HG03558 (cell line): ENCODE measurements at regions not wholly inside any gene's neighbourhood (a gene's known extent, or its start where the extent isn't known, plus 50 kb on each side); places are given as distances from the start of the nearest gene placed in this dataset.

Source experiments
- ATAC-seq: cut with Tn5 transposase; IDR thresholded peaks from one replicate; pipeline ENCODE4 v1.9.1; 2021; ENCODE audit warnings: moderate number of reproducible peaks; ENCODE audit not compliant: unreplicated experiment; ENCODE audit errors: extremely low read depth

GRCh38 chr10:78772986-78773530 lies 295.7 kb upstream of the ZMIZ1 start:
- no peak for ATAC-seq

DNA sequence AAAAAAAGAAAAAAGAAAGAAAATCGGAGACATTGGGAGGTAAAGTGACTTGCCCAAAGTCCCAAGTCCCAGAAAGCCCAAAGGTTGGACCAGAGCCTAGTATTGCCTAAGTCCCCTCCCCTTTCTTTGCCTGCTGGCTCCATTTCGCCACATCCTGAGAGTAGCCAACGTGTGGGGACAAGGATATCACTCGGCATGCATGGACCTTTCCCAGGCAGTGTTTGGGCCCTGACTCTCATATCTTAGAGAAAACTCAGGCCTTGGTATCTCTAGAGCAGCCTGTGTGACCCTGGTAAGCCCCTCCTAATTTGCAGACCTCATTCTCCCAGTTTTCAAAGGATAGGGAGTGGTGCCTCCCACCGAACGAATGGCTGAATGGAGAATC lies 294.2 kb upstream of the ZMIZ1 start:
- ATAC-seq, result no peak

- no peak for ATAC-seq
Observed at GRCh38 chr10:78774999-78775711, 293.6 kb upstream of the ZMIZ1 start.

- no peak for ATAC-seq
Observed at GRCh38 chr10:78775891-78776290, 292.9 kb upstream of the ZMIZ1 start.

DNA sequence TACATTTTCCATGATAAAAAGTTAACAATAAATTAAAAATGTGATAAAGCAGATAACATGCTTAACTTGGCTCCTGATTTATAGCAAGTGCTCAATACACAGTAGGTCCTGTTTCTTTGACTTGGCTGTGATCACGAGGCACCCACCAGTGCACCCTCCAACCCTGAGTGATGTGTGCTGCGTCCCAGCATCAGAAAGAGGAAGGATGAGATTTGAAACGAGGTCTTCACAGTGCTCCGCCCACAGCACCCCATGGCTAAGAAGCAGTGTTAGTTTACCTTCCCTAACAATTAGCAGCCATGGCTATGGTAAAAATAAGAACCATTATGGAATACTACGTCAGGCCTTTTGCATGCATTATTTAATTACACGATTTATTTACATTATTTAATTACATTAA lies 292.0 kb upstream of the ZMIZ1 start:
- no peak for ATAC-seq

GRCh38 chr10:78777466-78777865 lies 291.3 kb upstream of the ZMIZ1 start:
- no peak for ATAC-seq

GRCh38 chr10:78777867-78778266 lies 290.9 kb upstream of the ZMIZ1 start:
- ATAC-seq, result no peak

DNA sequence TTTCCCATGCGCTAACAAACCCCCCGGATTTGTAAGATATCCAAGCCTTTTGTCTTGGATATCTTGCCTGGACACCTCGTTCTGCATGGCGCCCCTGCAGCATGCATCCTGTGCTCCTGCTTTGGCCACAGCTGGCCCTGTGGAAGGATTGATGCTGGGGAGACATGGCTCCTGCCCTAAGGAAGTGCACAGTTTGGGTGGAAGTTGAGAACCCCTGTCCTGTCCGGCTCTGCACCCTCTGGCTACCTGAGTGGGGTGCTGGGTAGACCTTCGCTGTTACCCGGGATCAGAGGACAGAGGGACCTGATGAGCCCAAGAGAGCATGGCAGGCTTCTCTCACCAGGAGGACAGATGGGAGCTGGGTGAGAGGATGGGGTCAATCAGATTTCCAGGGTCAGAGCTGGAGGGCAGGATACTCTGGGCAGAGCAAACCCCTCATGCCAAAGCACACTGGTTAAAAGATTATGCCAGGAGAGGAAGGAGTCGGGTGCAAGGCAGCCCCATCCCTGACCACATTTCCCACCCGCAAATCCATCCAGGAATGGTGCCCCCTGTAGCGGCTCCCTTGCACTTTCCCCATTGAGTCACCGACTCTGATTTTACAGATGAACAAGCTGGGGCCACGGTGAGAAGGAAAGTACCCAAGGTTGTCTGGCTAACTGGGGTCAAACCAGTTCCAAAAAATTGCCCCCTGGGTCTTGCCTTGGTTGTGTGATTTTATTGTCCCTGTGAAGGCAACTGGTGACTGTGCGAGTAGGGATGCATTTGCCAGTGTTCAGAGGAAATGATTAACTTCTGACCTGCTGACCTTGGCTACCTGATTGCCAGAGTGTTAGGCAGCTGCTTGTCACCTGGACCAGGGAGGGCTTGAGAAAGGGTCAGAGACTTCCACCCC lies 290.1 kb upstream of the ZMIZ1 start:
- no peak for ATAC-seq

- ATAC-seq, result no peak
Observed at GRCh38 chr10:78779339-78779955, 289.3 kb upstream of the ZMIZ1 start.

DNA sequence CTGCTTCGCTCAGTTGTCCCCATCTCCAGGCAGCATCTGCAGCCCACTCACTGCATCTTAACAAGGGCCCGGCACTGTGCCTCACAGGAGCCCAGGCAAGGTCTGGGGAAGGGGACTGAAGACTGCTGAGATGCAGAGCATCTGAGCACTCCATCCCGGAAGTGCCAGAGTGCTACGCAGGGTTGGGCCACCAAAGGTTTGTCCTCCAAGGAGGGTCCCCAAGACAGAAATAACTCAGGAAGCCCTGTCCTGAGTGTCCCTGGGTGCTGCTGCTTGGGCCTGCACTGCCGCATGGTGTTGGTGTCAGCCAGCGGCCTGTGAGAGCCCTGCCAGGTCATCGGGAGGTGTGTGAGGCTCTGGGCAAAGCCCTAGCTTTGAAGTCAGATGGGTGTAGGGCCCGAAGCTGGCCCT lies 288.2 kb upstream of the ZMIZ1 start:
- ATAC-seq, result no peak

DNA sequence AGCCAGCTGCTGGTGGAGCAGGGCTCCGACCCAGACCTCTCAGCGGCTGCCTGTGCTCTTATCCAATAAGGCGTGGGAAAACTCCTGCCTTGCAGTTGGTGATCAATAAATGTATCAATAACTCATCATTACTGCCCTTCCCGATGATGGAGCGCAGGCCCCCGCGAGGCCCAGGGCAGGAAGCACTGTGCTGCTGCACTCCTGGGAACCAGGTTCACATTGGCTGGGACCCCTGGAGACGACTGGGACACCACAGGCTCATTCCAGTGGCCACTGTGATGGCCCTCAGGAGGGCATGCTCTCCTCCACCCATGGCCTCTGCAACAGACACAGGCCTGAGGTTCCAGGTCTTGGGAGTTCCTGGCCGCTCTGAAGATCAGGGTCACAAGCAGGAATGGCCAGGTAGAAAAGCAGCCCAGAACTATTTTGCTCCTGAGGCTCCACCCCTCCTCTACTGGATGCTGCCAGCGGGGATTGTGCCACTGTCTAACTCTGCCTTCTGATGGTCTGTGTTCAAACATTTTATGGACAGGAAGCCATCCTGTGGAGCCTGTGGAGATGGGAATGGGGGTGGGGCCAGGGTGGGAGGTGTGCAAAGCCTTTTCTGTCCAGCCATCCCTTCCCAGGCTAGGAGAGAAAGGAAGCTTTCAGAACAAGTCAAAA lies 287.4 kb upstream of the ZMIZ1 start:
- ATAC-seq, result no peak

- no peak for ATAC-seq
Observed at GRCh38 chr10:78781991-78782390, 286.8 kb upstream of the ZMIZ1 start.

DNA sequence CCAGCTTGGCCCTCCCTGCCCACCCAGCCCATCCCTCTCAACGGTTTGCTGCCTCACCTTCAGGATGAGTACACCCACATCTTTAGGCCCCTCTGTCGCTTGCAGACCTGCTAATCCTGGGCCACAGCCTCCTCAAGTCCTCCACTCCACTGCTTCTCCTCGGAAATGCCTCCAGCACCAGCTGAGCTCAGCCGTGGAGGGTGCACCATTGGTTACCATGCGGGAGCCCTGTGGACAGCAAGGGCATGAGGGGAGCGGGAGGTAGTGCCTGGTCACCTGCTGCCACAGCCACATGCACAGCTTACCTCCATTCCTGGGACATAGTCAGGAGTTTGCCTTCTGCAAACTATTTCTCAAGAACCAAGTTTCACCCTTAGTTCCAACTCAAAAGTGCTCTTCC lies 286.3 kb upstream of the ZMIZ1 start:
- ATAC-seq, result no peak

DNA sequence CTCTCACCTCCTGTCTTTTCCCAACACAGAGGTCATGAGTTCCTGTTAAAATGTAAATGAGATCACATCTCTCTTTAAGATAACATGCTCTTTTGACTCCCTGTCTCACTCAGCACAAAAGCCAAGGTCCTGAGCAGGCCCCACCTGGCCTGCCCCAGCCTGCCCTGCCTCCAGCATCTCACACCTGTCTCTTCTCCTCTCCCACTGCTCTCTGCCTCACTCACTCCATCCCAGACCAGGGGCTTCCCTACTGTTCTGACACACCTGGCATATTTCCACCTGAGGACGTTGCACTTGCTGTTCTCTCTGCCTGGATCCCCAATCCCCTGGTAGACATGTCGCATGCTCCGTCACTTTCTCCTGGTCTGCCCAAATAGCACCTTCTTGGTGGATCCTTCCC lies 285.0 kb upstream of the ZMIZ1 start:
- ATAC-seq, result no peak

DNA sequence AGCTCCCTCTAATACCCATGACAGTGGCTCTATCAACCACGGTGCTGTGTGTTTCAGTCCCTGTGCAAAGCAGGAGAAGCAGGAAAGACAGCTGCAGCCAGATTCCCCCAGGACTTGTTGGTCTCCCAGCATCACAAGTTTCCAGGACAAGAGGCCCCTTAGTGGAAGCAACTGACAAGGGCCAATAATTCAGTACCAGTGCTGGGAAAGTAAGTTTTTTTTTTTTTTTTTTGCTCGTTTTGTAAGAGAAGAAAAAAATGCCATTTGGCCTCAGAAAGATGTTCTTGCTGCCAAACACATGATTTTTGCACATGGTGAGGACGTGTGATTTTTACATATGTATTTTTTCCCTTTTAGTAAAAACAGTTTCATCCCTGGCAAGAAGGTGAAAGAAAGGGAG lies 284.2 kb upstream of the ZMIZ1 start:
- no peak for ATAC-seq

GRCh38 chr10:78785066-78785465 lies 283.7 kb upstream of the ZMIZ1 start:
- no peak for ATAC-seq

DNA sequence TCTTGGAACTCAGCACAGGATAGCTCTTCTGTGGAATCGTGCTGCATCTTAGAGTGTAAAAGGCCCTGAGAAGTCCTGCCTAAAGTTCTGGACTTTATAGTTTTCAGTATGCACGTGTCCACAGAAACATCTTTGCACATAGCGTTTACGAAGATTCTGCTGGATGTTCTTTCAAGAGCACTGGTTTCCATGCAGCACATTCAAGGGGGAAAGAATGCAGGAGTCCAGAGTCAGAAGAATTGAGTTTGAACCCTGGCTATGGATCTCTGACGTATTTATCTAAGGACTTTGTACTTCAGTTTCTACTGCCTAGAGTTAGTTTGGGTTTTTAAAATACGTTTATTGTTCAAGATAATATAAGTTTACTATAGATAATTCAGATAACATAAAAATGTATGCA lies 282.8 kb upstream of the ZMIZ1 start:
- no peak for ATAC-seq

DNA sequence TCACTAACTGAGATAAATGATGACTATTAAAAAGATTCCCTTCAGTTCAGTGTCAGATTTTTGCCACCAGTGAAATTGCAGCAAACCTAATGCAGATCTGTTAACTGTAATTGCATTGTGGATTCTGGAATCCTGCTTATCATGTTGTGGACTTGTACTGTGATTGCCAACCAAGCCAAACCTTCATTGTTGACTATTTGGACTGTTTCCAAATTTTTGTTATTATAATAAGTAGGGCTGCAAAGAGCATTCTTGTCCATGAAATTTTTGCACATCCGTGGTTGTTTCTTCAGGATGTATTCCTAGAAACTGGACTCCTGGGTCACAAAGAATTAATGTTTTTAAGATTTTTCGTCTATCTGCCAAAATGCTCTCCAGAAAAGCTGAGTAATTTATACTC lies 281.6 kb upstream of the ZMIZ1 start:
- no peak for ATAC-seq

GRCh38 chr10:78794736-78795455 lies 273.9 kb upstream of the ZMIZ1 start:
- no peak for ATAC-seq
